Activated CD8-positive, alpha-beta memory T cell treated with anti-CD3 and anti-CD28 coated beads for 24 hours (primary cell): ENCODE measurements at regions not wholly inside any gene's neighbourhood (a gene's known extent, or its start where the extent isn't known, plus 50 kb on each side); places are given as distances from the start of the nearest gene placed in this dataset.
A peak's percentile ranks its signal among the peaks of the same experiment; 100 is the strongest.
"Not testable (repeated sequence)": the region's sequence is repeated elsewhere in the genome, so short reads cannot be mapped to it uniquely, and the experiment has no call there.

Source experiments
- DNase-seq: peaks from one replicate; pipeline ENCODE4 v3.0.0-alpha.2; 2020

DNA sequence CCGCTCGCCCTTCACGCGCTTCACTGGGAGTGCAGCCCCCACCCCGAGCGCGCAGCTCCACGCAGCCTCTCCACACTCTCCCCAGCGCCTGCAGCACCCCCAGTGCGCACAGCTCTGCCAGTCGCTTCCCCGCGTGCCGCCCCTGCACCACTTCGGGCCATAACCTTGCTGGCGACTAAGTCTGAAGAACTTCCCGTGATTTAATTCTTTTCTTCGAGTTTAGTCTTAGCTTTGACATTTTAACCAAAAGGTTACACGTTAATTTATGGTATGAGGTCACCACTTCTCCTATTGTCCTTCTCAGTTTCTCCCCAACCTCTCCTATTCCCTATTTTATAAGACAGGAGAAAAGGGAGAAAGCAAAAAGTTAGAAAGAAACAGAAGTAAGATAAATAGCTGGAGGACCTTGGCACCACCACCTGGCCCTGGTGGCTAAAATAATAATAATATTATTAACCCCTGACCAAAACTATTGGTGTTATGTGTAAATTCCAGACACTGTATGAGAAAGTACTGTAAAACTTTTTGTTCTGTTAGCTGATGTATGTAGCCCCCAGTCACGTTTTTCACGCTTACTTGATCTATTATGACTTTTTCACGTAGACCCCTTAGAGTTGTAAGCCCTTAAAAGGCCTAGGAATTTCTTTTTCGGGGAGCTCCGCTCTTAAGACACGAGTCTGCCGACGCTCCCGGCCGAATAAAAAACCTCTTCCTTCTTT is 129.2 kb downstream of the KBTBD2 start:
- DNase-seq: not testable (repeated sequence)

DNA sequence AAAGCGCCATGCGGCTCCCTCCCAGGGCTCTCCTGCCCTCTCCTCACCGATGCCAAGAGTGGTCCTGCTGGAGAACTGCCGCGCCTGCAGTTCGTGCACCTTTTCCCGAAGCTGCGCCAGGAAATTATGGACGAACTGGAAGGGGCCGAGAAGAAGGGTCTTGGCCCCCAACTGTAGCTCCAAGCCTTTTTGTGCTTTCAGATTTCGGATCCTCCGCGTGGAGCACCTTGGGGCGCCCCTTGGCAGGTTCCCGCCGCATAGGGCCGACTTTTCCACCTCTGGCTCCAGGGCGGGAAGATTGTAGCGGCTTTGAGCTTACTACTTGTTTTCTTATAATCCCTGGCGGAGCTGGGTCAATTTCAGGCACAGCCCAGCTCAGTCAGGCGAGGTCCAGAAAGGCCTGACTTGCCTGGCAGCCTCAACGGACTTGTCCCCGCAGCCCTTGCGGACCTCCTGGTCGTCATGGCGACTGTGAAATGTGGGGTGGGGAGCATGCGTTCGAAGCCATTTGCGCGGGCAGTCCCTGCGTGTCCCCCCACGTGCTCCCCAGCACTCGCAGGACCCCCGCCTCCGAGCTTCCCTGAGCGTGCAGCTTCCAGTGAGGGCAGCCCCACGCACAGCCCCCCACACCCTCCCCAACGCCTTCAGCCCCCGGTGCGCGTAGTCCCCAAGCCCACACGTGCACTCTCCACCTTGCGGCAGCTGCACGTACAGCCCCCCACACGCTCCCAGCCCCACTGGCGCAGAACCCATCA is 129.9 kb downstream of the KBTBD2 start:
- no peak for DNase-seq

DNA sequence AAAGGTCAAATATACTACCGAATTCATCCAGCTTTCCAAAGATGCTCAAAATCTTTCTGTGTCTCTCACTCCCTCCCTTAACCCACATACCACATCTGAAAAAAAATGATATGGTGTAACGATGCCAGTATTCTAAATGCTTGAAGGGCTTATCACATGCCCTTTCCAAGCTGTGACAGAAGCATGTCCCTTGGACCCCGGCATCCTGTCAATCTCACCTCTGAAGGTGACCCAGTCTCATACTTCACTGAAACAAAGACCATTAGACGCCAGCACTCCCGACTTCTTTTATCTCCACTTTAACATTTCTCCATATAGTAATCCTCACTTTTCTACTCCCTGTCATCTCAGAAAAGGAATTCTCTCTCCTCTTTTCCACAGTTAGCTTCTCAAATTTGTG is 130.8 kb downstream of the KBTBD2 start:
- not testable (repeated sequence) for DNase-seq

DNA sequence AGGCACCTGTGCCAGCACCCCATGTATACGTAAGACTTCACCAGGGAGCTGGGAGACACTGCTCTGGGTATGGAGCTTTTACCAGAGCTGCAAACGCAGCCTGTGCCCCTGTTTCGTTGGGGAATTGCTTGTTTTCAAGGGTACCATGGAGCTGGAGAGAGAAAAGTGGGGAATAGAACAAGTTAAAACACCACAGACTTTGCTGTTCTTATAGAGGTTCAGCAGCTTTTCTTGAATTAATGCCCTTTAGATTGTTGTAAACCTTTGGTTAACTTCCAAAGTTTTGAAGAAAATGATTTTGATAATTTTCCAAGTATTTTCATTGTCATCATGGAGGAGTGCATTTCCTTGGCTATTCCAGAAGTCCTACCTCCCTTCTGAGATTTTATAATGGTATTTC is 131.7 kb downstream of the KBTBD2 start:
- not testable (repeated sequence) for DNase-seq

DNA sequence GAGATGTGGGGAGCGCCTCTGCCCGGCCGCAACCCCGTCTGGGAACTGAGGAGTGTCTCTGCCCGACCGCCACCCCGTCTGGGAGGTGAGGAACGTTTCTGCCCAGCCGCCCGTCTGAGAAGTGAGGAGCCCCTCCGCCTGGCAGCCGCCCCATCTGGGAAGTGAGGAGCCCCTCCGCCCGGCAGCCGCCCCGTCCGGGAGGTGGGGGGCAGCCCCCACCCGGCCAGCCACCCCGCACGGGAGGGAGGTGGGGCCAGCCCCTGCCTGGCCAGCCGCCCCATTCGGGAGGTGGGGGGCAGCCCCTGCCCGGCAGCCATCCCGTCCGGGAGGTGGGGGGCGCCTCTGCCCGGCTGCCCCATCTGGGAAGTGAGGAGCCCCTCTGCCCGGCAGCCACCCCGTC is 137.7 kb downstream of the KBTBD2 start:
- DNase-seq: not testable (repeated sequence)

DNA sequence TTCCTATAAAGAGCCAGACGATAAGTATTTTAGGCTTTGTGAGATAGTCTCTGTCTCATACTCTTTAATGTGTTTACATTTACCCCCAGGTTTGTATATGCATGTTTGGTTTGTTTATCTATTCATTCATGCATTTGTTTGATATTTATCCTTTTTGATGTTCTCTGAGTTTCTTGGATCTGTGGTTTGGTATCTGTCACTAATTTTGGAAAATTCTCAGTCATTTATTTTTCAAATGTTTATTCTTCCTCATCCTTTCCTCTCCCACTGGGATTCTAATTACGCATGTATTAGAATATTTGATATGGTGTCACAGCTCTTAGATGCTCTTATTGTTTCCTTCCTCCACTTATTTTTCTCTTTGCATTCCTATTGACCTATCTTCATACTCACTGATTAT is 143.2 kb downstream of the KBTBD2 start:
- not testable (repeated sequence) for DNase-seq

DNA sequence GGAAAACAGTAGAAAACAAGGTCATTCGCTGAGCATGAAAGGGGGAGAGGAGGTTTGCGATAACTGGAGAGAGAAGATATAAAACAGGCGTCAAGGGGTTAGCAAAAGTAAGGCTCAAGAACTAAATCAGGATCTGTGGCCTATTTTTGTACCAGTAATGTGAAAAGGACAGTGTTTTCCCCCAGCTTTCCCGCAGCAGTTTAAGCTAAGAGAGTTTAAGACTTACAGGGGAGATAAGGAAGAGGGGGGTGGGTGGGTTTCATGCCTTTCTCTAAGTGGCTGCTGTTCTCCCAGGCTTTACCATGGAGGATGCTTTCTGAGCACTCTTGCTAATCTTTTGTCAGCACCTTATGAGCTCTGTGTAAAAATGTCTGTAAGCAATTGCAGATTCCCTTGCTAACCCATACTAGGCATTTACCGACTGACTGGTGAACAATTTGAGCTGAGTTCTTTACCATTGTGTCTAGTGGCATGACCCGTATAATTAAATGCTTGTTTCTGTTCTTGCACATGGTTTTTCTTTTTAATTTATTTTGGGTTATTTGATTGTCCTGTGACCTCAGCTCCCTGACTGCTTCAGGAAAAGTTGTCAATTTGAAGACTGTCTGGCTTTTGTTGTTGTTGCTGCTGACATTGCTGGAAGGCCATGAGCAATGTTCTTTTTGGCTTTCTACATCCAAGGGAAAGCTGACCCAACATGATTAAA is 144.0 kb downstream of the KBTBD2 start:
- not testable (repeated sequence) for DNase-seq

DNA sequence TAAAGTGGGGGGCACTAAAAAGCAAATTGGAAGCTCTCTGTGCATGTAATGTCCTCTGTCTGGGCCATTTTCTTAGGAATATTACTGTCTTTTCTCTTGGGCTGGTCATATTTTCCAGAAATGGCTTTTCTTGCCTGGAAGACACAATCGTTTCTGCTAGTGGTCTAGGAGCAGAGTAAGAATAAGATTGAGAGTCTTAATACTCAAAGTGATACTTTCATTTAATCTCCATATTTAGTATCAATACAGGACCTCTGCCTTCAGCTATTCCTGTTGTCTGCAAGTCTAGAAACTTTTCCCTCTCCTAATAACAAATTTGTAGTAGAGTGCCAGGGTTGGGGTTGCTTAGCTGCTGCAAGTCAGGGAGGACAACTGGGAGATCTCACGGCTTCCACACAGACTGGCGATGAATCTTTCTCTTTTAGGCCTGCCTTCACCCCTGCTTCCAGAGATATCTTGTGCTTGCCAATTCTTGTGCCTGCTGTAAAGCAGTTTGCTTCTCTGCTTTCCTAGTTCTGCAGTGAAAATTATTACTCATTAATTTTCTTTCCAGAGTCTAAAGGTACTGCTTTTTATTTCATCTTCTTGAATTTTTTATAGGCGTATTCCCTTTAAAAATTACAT is 149.6 kb downstream of the KBTBD2 start:
- DNase-seq: not testable (repeated sequence)

DNA sequence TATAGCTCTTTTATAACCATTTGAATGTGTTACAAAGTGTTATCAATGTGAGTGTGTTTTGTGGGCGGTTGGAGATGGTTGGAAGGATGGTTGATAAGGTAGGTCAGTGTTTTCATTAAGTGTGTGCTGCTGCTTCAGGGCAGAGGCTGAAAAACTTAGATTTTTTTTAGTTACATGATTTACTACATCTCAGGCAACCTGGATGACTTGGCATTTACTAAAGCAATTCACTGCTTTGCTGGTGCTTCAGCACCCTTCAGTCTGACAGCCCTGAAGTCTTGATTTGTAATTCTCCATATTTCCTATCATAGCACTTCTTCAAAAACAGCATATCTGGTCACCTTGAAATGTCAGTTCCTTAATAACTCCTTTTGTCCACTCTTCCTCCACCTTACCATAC is 151.8 kb downstream of the KBTBD2 start:
- DNase-seq: not testable (repeated sequence)

DNA sequence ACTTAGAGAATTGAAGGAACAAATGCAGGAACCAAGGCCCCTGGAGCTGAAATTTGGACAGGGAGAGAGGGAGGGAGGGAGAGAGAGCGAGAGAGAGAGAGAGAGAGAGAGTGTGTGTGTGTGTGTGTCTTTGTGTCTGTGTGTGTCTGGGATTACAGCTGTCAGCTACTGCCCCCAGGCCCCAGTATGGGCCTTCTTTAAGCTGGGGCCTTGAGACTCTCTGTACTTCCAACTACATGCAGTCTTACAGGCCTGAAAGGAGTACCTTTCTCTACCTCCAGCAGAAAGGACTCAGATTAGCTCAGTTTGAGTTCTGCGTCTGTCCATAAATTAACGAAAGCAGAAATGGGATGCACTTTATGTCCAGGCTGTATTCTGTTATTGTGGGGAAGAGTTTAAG is 153.2 kb downstream of the KBTBD2 start:
- DNase-seq: not testable (repeated sequence)

DNA sequence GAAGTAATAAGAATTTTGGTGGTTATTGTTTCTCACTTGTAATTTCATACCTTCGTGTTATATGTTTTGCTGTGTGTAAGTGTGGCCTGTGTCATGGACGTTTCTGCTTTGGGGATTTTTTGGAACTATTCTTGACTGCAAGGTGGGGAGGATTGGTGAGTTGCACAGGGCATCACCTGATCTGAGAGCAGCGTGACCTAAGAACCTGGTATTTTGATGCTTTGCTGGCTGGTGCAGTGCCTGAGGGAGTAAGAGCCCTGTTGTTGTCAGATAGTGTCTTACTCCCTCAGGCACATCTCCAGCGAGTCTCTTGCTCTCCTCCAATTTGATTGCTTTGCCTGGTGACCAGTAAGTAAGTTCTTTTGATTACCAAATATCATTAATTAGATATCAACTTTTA is 158.8 kb downstream of the KBTBD2 start:
- not testable (repeated sequence) for DNase-seq

DNA sequence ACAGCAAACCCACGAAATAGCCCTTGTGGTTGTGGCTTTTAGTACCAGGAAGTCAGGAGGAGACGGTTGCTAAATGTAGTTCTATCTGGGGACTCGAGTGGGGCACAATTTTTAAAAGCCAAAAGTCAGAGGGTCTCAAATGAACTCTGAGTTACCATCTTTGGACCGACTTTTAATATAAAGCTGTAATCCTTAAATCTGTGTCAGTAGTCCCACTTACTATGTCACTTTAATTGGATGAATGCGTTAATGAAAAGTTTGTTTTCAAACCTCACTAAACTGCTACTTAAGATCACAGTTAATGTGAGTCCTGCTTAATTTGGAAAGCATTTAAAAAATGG is 162.3 kb downstream of the KBTBD2 start:
- DNase-seq: not testable (repeated sequence)

DNA sequence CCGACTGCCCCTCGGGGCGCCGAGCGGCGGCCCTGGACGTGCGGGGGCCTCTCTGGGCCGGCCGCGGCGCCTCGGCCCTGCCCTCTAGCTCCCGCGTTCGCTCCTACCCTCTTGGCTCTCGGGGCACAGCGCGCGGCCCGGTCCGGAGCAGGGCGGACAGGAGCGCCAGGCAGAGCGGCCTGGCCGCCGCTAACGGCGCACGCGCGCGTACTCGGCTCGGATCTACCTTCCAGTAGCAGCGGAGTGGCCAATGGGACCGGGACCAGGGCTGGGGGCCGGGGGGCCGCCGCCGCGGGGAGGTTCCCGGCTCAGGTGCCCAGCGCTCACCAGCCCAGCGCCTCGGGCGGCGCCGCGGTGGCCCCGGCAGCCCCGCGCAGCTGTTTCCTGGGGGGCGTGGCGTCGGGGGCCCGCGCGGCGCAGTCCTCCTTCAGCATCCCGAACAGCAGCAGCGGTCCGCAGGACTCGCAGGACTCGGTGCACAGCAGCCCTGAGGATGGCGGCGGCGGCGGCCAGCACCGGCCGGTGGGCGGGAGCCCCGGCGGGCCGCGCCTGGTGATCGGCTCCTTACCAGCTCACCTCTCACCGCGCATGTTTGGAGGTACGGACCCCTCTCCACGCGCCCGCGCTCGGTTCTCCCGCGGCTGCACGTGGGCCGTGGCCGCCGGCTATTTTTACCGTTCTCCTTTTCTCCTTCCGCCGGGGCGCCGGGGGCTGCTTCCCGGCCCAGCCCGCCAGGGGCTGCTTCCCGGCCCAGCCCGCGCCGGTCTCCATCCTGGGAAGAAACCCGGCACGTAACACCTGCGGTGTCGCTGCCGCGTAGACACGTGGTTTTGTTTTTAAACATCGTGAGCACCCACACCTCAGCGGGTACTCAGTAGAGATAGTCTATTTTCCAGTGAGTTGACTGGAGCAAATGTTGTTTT is 162.9 kb downstream of the KBTBD2 start:
- peak; percentile 79 for DNase-seq

DNA sequence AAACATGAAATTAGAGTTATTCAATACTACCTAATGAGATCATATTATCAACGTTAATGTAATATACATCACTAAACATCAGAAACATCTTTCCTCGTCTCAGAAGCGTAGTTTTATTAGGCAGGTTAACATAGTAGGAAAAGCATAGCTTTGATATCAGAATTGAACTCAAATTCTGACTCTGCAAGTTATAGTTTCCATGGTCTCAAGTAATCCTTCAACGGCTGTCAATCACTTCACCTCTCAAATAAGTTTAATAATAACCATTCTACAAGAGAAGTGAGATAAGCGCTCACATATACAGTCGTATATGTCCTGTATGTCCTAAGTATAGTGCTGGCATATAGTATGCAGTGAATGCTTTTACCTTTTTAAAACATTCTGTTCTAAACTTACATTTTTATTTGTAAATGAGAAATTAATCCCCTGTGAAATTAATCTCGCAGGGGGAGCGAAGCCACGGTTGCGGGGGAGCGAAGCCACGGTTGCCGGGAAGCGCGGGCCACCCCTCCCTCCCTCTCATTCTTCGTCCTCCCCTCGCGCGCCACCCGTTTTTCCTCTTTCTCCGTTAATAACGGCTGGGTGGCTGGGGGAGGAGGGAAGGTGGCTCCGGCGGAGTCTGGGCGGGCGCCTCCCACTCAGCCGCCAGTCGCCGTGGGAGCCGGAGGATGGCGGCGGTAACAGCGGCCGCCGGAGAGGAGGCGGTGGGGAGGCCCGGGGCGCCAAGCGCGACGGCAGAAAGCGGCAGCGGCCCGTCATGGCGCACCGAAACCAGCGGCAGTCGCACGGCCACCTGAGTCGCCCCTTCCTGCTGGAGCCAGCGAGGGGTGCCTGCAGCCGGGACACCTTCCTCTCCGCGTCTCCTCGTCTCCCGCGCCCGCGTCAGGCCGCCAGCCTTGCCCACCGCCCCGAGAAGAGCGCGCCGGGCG is 163.8 kb downstream of the KBTBD2 start:
- peak; percentile 69 for DNase-seq

DNA sequence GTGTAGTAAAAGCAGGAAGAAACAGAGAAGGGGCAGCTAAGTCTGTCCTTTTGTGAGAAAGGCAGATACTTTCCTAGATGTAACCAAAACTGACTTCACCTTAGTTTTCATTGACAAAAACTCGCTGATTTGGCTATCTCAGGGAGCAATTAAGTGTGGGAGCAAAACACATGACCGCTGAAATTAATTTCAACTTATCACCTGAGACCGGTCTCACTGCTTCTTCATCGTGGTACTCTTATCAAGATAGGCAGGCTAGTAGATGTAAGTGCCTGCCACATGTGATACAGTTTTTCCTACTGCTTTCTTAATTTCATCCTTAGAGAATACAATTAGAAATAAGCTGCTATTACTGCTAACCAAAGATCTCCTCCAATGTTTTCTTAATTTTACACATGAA is 168.7 kb downstream of the KBTBD2 start:
- DNase-seq: not testable (repeated sequence)

DNA sequence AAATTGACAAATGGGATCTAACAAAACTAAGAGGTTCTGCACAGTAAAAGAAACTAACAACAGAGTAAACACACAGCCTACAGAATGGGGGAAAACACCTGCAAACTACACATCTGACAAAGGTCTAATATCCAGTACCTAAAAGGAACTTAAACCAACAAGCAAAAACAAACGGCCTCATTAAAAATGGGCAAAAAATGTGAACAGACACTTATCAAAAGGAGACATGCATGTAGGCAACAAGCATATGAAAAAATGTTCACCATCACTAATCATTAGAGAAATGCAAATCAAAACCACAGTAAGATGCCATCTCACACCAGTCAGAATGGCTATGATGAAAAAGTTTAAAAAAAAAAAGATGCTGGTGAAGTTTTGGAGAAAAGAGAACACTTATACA is 197.4 kb downstream of the KBTBD2 start:
- no peak for DNase-seq

DNA sequence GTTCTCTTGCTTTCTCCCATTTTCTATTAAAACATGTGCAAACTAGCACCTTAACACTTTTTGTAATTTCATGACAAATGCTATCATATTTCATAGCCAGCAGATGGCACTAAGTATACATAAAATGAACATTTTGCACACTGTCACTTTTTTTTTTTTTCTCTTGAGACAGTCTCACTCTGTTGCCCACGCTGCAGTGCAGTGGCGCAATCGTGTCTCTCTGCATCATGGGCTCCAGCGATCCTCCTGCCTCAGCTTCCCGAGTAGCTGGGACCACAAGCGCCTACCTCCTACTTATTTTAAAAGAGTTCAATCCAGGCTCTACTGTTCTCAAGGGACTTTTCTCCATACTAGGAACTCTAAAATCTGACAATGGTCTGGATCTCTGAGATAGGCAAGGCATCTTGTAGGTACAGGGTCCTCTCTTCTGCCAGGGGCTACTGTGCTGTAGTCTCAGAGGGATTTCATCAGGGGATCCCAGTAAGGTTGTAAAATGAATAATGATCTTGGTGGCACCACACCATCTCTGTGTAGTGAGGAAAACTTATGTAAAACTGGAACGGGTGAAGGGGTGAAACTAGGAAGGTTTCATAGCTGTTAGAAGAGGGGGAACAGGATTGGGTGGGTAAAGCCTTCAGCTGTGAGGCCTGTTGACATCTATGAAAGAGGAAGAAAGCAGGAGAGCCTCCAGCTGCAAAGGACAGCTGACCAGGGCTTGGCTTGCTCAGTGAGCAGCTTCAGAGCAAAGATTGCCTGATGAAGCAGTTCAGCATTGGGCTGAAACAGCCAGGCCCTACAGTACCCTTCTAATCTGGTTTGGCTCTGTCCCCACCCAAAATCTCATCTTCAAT is 196.9 kb downstream of the AVL9 start:
- not testable (repeated sequence) for DNase-seq

DNA sequence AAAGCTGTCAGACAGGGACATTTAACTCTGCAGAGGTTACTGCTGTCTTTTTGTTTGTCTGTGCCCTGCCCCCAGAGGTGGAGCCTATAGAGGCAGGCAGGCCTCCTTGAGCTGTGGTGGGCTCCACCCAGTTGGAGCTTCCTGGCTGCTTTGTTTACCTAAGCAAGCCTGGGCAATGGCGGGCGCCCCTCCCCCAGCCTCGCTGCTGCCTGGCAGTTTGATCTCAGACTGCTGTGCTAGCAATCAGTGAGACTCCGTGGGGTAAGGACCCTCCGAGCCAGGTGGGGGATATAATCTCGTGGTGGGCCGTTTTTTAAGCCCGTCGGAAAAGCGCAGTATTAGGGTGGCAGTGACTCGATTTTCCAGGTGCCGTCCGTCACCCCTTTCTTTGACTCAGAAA is 192.8 kb downstream of the AVL9 start:
- not testable (repeated sequence) for DNase-seq

DNA sequence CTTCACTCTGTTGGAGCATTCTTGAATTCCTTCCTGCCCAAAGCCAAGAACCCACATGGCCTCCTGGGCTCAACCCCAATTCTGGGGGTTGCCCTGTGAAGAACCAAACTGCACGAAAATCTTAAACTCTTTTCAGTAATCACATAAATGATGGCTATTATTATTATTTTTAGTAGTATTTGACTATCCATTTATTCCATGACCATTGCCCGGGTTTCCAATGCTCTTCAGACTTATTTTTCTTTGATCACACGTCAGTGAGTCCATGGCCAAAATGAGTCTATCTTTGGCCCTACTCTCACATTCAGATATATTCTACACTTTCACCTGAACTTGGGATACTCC is 185.9 kb downstream of the AVL9 start:
- DNase-seq: no peak
